C4-2B (cell line): ENCODE measurements at regions not wholly inside any gene's neighbourhood (a gene's known extent, or its start where the extent isn't known, plus 50 kb on each side); places are given as distances from the start of the nearest gene placed in this dataset.

Source experiments
- CTCF ChIP-seq: fragments of 450-650 bp; conservative IDR thresholded peaks from 2 replicates; pipeline ENCODE4 v1.5.1; 2017; ENCODE audit warnings: mild to moderate bottlenecking
- ZFX ChIP-seq: fragments of 450-650 bp; IDR thresholded peaks from 2 replicates; pipeline ENCODE4 v1.6.1; 2017

GRCh38 chr2:82339805-82340204 lies 2035.3 kb upstream of the LRRTM1 start:
- TF ChIP-seq CTCF (no peak), ZFX (no peak)
